Upper lobe of left lung (tissue), 6 donors: ENCODE measurements at regions not wholly inside any gene's neighbourhood (a gene's known extent, or its start where the extent isn't known, plus 50 kb on each side); places are given as distances from the start of the nearest gene placed in this dataset.
A peak's percentile ranks its signal among the peaks of the same experiment; 100 is the strongest.

Experiments
- ATAC-seq, 2 donors: fragments of 200-7000 bp; cut with Tn5 transposase; one replicate each; pipeline ENCODE4 v1.9.1; 2022; ENCODE audit warnings: mild to moderate bottlenecking in 2 of 2, moderate library complexity in 2 of 2; ENCODE audit not compliant: low FRiP score in 2 of 2
- DNase-seq, 2 donors: peaks; one replicate each; pipeline ENCODE4 v3.0.0-alpha.2; 2019 to 2020
- H3K27ac ChIP-seq, 4 donors: fragments of 200-600 bp; sonication (generic); one replicate each; pipeline ENCODE4 v1.5.1; 2016 to 2019
- H3K27me3 ChIP-seq, 4 donors: fragments of 200-600 bp; sonication (generic); one replicate each; pipeline ENCODE4 v1.5.1; 2017 to 2019
- H3K36me3 ChIP-seq, 4 donors: fragments of 200-600 bp; sonication (generic); one replicate each; pipeline ENCODE4 v1.5.1; 2016 to 2019
- H3K4me1 ChIP-seq, 4 donors: fragments of 200-600 bp; sonication (generic); one replicate each; pipeline ENCODE4 v1.5.1; 2018 to 2019
- H3K4me3 ChIP-seq, 4 donors: fragments of 200-600 bp; sonication (generic); one replicate each; pipeline ENCODE4 v1.5.1; 2017 to 2019; ENCODE audit warnings: mild to moderate bottlenecking in 2 of 4, moderate library complexity in 1 of 4
- H3K9me3 ChIP-seq, 4 donors: fragments of 200-600 bp; sonication (generic); one replicate each; pipeline ENCODE4 v1.5.1; 2018 to 2019
- EP300 ChIP-seq, 4 donors: sonication (generic); formaldehyde crosslinking; IDR thresholded peaks; one replicate each; pipeline ENCODE4 v1.5.1; 2017; ENCODE audit warnings: antibody characterized with exemption in 4 of 4, control low read depth in 2 of 4
- POLR2A ChIP-seq, 4 donors: fragments of 450-650 bp; IDR thresholded peaks; one replicate each; pipeline ENCODE4 v1.5.1; 2016 to 2017; ENCODE audit warnings: antibody characterized with exemption in 4 of 4, mild to moderate bottlenecking in 2 of 4
- POLR2AphosphoS5 ChIP-seq, 2 donors: sonication (generic); formaldehyde crosslinking; IDR thresholded peaks; one replicate each; pipeline ENCODE4 v1.5.1; 2017; ENCODE audit warnings: antibody characterized with exemption in 2 of 2
- WGBS, 2 donors: methylation state at CpG; one replicate each; pipeline ENCODE4 v1.1.5; 2017 to 2018; 5-methylcytosine and 5-hydroxymethylcytosine counted together
- TF ChIP-seq, protein P1 (sequence below), 6 experiments: fragments of 450-650 bp in 4 of 6; fragments of 200-600 bp in 2 of 6; sonication (generic) in 2 of 6; IDR thresholded peaks; one replicate each; pipeline ENCODE4 v1.5.1; 2016 to 2019; ENCODE audit warnings: antibody characterized with exemption in 6 of 6
- donor health status: DM: no; HTN: no; CAD: no; lungs with moderate emphysema.
- donor health status: DM: no; HTN: yes; CAD: no; lungs with severe emphysema.

DNA sequence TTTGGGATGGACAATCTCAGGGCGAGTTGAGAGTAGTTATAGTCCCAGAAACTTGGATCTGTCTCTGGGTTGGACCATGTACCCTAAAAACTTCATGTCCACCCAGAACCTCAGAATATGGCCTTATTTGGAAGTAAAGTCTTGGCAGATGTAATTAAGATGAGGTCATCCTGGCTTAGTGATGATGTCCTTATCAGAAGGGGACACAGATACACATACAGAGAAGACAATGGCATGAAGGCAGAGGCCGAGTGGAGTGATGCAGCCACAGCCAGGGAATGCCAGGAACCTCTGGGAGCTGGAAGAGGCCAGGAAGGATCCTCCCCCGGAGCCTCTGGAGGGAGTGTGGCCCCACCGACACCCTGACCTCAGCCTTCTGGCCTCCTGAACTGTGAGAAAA is 61.2 kb upstream of the STX18 start:
- H3K9me3 ChIP-seq: no peaks in the 10 kb centered on the region
- ATAC-seq: peak in 1 of 2 donors; percentile 7
- DNase-seq: no peak
- H3K27me3 ChIP-seq: no peaks in the 10 kb centered on the region
- TF ChIP-seq, protein P1, sequence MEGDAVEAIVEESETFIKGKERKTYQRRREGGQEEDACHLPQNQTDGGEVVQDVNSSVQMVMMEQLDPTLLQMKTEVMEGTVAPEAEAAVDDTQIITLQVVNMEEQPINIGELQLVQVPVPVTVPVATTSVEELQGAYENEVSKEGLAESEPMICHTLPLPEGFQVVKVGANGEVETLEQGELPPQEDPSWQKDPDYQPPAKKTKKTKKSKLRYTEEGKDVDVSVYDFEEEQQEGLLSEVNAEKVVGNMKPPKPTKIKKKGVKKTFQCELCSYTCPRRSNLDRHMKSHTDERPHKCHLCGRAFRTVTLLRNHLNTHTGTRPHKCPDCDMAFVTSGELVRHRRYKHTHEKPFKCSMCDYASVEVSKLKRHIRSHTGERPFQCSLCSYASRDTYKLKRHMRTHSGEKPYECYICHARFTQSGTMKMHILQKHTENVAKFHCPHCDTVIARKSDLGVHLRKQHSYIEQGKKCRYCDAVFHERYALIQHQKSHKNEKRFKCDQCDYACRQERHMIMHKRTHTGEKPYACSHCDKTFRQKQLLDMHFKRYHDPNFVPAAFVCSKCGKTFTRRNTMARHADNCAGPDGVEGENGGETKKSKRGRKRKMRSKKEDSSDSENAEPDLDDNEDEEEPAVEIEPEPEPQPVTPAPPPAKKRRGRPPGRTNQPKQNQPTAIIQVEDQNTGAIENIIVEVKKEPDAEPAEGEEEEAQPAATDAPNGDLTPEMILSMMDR (IDR thresholded peaks at IDR 0.05): no peak
- TF ChIP-seq EP300 (IDR thresholded peaks at IDR 0.05): no peak
- no peak for TF ChIP-seq POLR2A (IDR thresholded peaks at IDR 0.05)
- no peak for TF ChIP-seq POLR2AphosphoS5 (IDR thresholded peaks at IDR 0.05)
- no peak overlapping the region for H3K27ac ChIP-seq
- H3K36me3 ChIP-seq: no peaks in the 10 kb centered on the region
- 69 to 88% methylated on average over 4 of the region's 4 CpGs for WGBS, 2 donors
- no peak overlapping the region for H3K4me3 ChIP-seq
- H3K4me1 ChIP-seq: no peaks in the 10 kb centered on the region

DNA sequence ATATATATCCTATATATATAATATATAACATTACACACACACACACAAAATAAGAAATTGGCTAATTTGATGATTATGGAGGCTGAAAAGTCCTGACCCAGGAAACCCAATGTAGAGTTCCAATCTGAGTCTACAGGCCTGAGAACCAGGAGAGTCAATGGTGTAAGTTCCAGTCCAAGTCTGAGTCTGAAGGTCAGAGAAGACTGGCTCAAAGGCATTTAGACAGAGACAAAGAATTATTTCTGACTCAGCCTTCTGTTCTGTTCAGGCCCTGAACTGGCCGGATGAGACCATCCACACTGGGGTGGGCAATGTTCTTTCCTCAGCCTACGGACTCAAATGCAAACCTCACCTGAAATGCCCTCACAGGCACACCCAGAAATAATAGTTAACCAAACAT is 60.6 kb upstream of the STX18 start:
- Histone ChIP-seq H3K36me3 (no peaks in the 10 kb centered on the region), H3K4me1 (no peaks in the 10 kb centered on the region), H3K27me3 (no peaks in the 10 kb centered on the region), H3K27ac (no peak overlapping the region), H3K9me3 (no peaks in the 10 kb centered on the region), H3K4me3 (no peak overlapping the region)
- TF ChIP-seq, protein P1 (IDR thresholded peaks at IDR 0.05): no peak
- no peak for TF ChIP-seq POLR2AphosphoS5 (IDR thresholded peaks at IDR 0.05)
- no peak for TF ChIP-seq EP300 (IDR thresholded peaks at IDR 0.05)
- no peak for TF ChIP-seq POLR2A (IDR thresholded peaks at IDR 0.05)
- ATAC-seq: no peak
- 47 to 100% methylated on average over 2 of the region's 2 CpGs for WGBS, 2 donors
- DNase-seq: no peak

DNA sequence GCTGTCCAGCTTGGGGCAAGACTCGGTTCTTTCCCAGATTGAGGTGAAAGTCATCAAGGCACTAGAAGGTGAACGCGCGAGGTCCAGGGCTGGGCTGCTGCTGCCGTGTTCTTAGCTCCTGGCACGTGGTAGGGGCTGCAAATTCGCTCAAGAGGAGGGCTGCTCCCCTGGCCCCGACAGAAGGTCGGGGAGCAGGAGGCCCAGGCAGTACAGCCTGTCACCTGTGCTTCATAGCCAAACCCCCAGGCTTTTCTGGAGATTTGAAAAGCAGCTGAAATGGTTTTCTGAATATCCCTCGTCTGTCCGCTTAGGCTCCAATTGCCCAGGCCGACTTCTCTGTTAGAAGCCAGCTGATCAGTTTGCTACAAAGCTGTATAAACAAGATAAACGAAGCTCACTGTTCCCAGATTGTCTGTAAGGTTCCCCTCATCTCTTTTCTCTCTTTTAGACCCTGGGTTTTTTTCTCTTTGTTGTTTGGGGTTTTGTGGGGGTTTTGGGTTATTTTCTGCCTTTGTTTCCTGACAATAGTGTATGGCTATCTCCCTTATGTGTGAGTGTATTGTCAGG is 60.0 kb upstream of the STX18 start:
- Histone ChIP-seq H3K27me3 (no peaks in the 10 kb centered on the region), H3K4me3 (no peak overlapping the region), H3K36me3 (no peaks in the 10 kb centered on the region), H3K27ac (no peak overlapping the region), H3K9me3 (no peaks in the 10 kb centered on the region), H3K4me1 (no peaks in the 10 kb centered on the region)
- DNase-seq: peak in 1 of 2 donors; percentile 32
- TF ChIP-seq POLR2A (IDR thresholded peaks at IDR 0.05): no peak
- TF ChIP-seq, protein P1 (IDR thresholded peaks at IDR 0.05): no peak
- no peak for TF ChIP-seq POLR2AphosphoS5 (IDR thresholded peaks at IDR 0.05)
- TF ChIP-seq EP300 (IDR thresholded peaks at IDR 0.05): no peak
- peak in 1 of 2 donors; percentile 7 for ATAC-seq
- 85 to 89% methylated on average over 13 of the region's 13 CpGs for WGBS, 2 donors

GRCh38 chr4:4599481-4600275 is 57.8 kb upstream of the STX18 start:
- peaks cover 0 to 10% (median 4%) of the 10 kb centered on the region in 4 donors for H3K9me3 ChIP-seq
- H3K4me1 ChIP-seq: no peaks in the 10 kb centered on the region
- WGBS, 2 donors: 74 to 76% methylated on average over 8 of the region's 8 CpGs
- no peak overlapping the region for H3K27ac ChIP-seq
- DNase-seq: no peak
- TF ChIP-seq, protein P1 (IDR thresholded peaks at IDR 0.05): no peak
- TF ChIP-seq POLR2A (IDR thresholded peaks at IDR 0.05): no peak
- no peak for TF ChIP-seq EP300 (IDR thresholded peaks at IDR 0.05)
- no peak for TF ChIP-seq POLR2AphosphoS5 (IDR thresholded peaks at IDR 0.05)
- H3K36me3 ChIP-seq: no peaks in the 10 kb centered on the region
- no peak overlapping the region for H3K4me3 ChIP-seq
- H3K27me3 ChIP-seq: no peaks in the 10 kb centered on the region
- no peak for ATAC-seq
